H1 (cell line): ENCODE measurements at regions not wholly inside any gene's neighbourhood (a gene's known extent, or its start where the extent isn't known, plus 50 kb on each side); places are given as distances from the start of the nearest gene placed in this dataset.

ENCODE experiments used
- CTCF ChIA-PET: fragments of 300-600 bp; sonication (Branson Sonifier 250); formaldehyde crosslinking; loops from one replicate; lab custom pipeline; 2021; ENCODE audit not compliant: partially characterized antibody; lab: Charles Lee
- POLR2A ChIA-PET: fragments of 300-600 bp; sonication (Branson Sonifier 250); formaldehyde crosslinking; loops from one replicate; lab custom pipeline; 2021; ENCODE audit warnings: inconsistent platforms; ENCODE audit not compliant: partially characterized antibody; lab: Charles Lee
- DNase-seq, 2 experiments: peaks; one replicate each; pipeline versions ENCODE4 v3.0.0 to v3.0.0-alpha.2; 2010 to 2022; ENCODE audit warnings: low spot score in 2 of 2, low read depth in 1 of 2, mixed read lengths in 1 of 2
- FAIRE-seq: peaks from 2 replicates; lab custom pipeline; 2011; peaks lifted over from hg19 to GRCh38; lab: Jason Lieb, UNC
- H2AFZ ChIP-seq: 2 replicates; pipeline ENCODE4 v1.8.1; 2012; ENCODE audit warnings: low read length, inconsistent platforms
- H2AK5ac ChIP-seq: 2 replicates; pipeline ENCODE4 v1.6.1; 2013; ENCODE audit warnings: low read depth, low read length
- H2BK120ac ChIP-seq: replicated peaks from 2 replicates; pipeline ENCODE3; 2013; ENCODE audit warnings: low read depth, low read length, inconsistent platforms
- H2BK12ac ChIP-seq: 2 replicates; pipeline ENCODE4 v1.6.1; 2013; ENCODE audit warnings: low read depth, low read length
- H2BK15ac ChIP-seq: 2 replicates; pipeline ENCODE4 v1.6.1; 2013; ENCODE audit warnings: low read length
- H2BK20ac ChIP-seq: 2 replicates; pipeline ENCODE4 v1.6.1; 2013; ENCODE audit warnings: low read length
- H2BK5ac ChIP-seq: 2 replicates; pipeline ENCODE4 v1.6.1; 2013; ENCODE audit warnings: low read depth, low read length
- H3K14ac ChIP-seq: 2 replicates; pipeline ENCODE4 v1.6.1; 2013; ENCODE audit warnings: inconsistent platforms; ENCODE audit not compliant: insufficient read length
- H3K18ac ChIP-seq: 2 replicates; pipeline ENCODE4 v1.6.1; 2013; ENCODE audit warnings: low read length; ENCODE audit errors: extremely low read depth
- H3K23ac ChIP-seq: 2 replicates; pipeline ENCODE4 v1.6.1; 2013; ENCODE audit warnings: inconsistent platforms; ENCODE audit not compliant: insufficient read length
- H3K23me2 ChIP-seq: 2 replicates; pipeline ENCODE4 v1.6.1; 2013; ENCODE audit warnings: low read depth, low read length
- H3K27ac ChIP-seq: 2 replicates; pipeline ENCODE4 v1.6.1; 2011; ENCODE audit warnings: low read depth, low read length, inconsistent platforms
- H3K27me3 ChIP-seq, 4 experiments: replicated peaks in 1 of 4; 1 replicate in 1 of 4; 2 replicates in 3 of 4; pipeline versions ENCODE4 v1.6.1 to v1.8.1; 2011 to 2013; ENCODE audit warnings: low read length in 3 of 4, mild to moderate bottlenecking in 3 of 4, inconsistent platforms in 2 of 4, mixed read lengths in 2 of 4, moderate library complexity in 1 of 4; ENCODE audit not compliant: control insufficient read depth in 3 of 4, insufficient read depth in 3 of 4; ENCODE audit errors: extremely low read depth in 1 of 4
- H3K36me3 ChIP-seq, 4 experiments: 2 replicates each; pipeline versions ENCODE4 v1.6.1 to v1.8.1; 2011 to 2013; ENCODE audit warnings: mild to moderate bottlenecking in 4 of 4, low read length in 3 of 4, moderate library complexity in 2 of 4, control low read depth in 1 of 4, inconsistent platforms in 1 of 4; ENCODE audit not compliant: insufficient read depth in 4 of 4, control insufficient read depth in 2 of 4
- H3K4ac ChIP-seq: replicated peaks from 2 replicates; pipeline ENCODE3; 2013; ENCODE audit warnings: low read length, low read depth, mixed read lengths, inconsistent platforms; ENCODE audit not compliant: insufficient read length
- H3K4me1 ChIP-seq, 4 experiments: replicated peaks in 1 of 4; 1 replicate in 1 of 4; 2 replicates in 3 of 4; pipeline versions ENCODE4 v1.6.1 to v1.8.1; 2011 to 2013; ENCODE audit warnings: low read length in 3 of 4, inconsistent platforms in 2 of 4, mixed read lengths in 1 of 4; ENCODE audit not compliant: insufficient read depth in 4 of 4, control insufficient read depth in 3 of 4
- H3K4me2 ChIP-seq, 2 experiments: 2 replicates each; pipeline versions ENCODE4 v1.6.1 to v1.8.1; 2011 to 2013; ENCODE audit warnings: low read depth in 2 of 2, low read length in 2 of 2, control low read depth in 1 of 2, inconsistent platforms in 1 of 2, mild to moderate bottlenecking in 1 of 2; ENCODE audit not compliant: insufficient read depth in 1 of 2
- H3K4me3 ChIP-seq, 4 experiments: fragments of 200-600, 300-600 bp in 1 of 4; sonication (generic), shearing (Covaris generic), sonication (Bioruptor Twin) in 1 of 4; 2 replicates each; pipeline versions ENCODE4 v1.5.1 to v1.8.1; 2011 to 2016; ENCODE audit warnings: low read length in 4 of 4, low read depth in 3 of 4, control low read depth in 2 of 4, inconsistent platforms in 2 of 4, mild to moderate bottlenecking in 2 of 4, mixed read lengths in 1 of 4, moderate library complexity in 1 of 4; ENCODE audit not compliant: insufficient read depth in 2 of 4; ENCODE audit errors: extremely low read depth in 1 of 4
- H3K56ac ChIP-seq: replicated peaks from 2 replicates; pipeline ENCODE3; 2013; ENCODE audit warnings: low read depth, mild to moderate bottlenecking, mixed read lengths, low read length, inconsistent platforms; ENCODE audit not compliant: insufficient read length
- H3K79me1 ChIP-seq: 2 replicates; pipeline ENCODE4 v1.6.1; 2013; ENCODE audit warnings: low read depth, low read length, control low read depth
- H3K79me2 ChIP-seq, 2 experiments: 2 replicates each; pipeline versions ENCODE4 v1.6.1 to v1.8.1; 2012 to 2013; ENCODE audit warnings: low read length in 2 of 2, mild to moderate bottlenecking in 2 of 2, inconsistent platforms in 1 of 2; ENCODE audit not compliant: insufficient read depth in 2 of 2, control insufficient read depth in 1 of 2
- H3K9ac ChIP-seq, 4 experiments: replicated peaks in 1 of 4; 1 replicate in 1 of 4; 2 replicates in 3 of 4; pipeline versions ENCODE4 v1.6.1 to v1.8.1; 2011 to 2013; ENCODE audit warnings: low read depth in 3 of 4, low read length in 3 of 4, control low read depth in 2 of 4, mild to moderate bottlenecking in 2 of 4, moderate library complexity in 2 of 4, inconsistent platforms in 1 of 4; ENCODE audit errors: extremely low read depth in 1 of 4
- H3K9me3 ChIP-seq, 2 experiments: 2 replicates each; pipeline versions ENCODE4 v1.6.1 to v1.8.1; 2012 to 2013; ENCODE audit warnings: mild to moderate bottlenecking in 2 of 2, moderate library complexity in 2 of 2, control low read depth in 1 of 2, inconsistent platforms in 1 of 2, low read depth in 1 of 2, low read length in 1 of 2, mixed read lengths in 1 of 2; ENCODE audit not compliant: insufficient read depth in 2 of 2
- H4K20me1 ChIP-seq, 2 experiments: replicated peaks in 1 of 2; 2 replicates each; pipeline versions ENCODE3 to v1.8.1; 2011 to 2013; ENCODE audit warnings: inconsistent platforms in 2 of 2, low read length in 2 of 2, mild to moderate bottlenecking in 1 of 2; ENCODE audit not compliant: insufficient read depth in 2 of 2, control insufficient read depth in 1 of 2
- H4K5ac ChIP-seq: 2 replicates; pipeline ENCODE4 v1.6.1; 2013; ENCODE audit warnings: low read length, low read depth, mixed read lengths, inconsistent platforms; ENCODE audit not compliant: insufficient read length
- H4K8ac ChIP-seq: 2 replicates; pipeline ENCODE4 v1.8.0; 2013; ENCODE audit warnings: mild to moderate bottlenecking, moderate library complexity, low read length, inconsistent platforms; ENCODE audit not compliant: insufficient read depth; ENCODE audit errors: extremely low read depth
- H4K91ac ChIP-seq: replicated peaks from 2 replicates; pipeline ENCODE3; 2013; ENCODE audit warnings: low read length, mixed read lengths, inconsistent platforms; ENCODE audit not compliant: insufficient read length
- BACH1 ChIP-seq: IDR thresholded peaks from 2 replicates; pipeline ENCODE4 v1.6.1; 2012; ENCODE audit warnings: low read length, improper control_type of control experiment
- CBX8 ChIP-seq: fragments of 300-800, 300-1000 bp; sonication (generic); IDR thresholded peaks from 2 replicates; pipeline ENCODE4 v1.7.1; 2016; ENCODE audit warnings: low read depth, low read length, borderline replicate concordance
- EZH2 ChIP-seq: fragments of 200-600 bp; sonication (generic); IDR thresholded peaks from 2 replicates; pipeline ENCODE4 v1.7.1; 2012; ENCODE audit warnings: low read depth, mild to moderate bottlenecking, moderate library complexity, low read length, inconsistent platforms; ENCODE audit not compliant: severe bottlenecking
- JUND ChIP-seq: IDR thresholded peaks from 2 replicates; pipeline ENCODE4 v1.6.1; 2011; ENCODE audit warnings: mild to moderate bottlenecking, improper control_type of control experiment, low read length
- TEAD4 ChIP-seq: IDR thresholded peaks from 2 replicates; pipeline ENCODE4 v1.6.1; 2012; ENCODE audit warnings: low read depth, low read length, inconsistent platforms, mixed read lengths
- ZNF274 ChIP-seq: IDR thresholded peaks from 2 replicates; pipeline ENCODE4 v1.7.0; 2012; ENCODE audit warnings: low read length, borderline replicate concordance; ENCODE audit errors: extremely low read depth

DNA sequence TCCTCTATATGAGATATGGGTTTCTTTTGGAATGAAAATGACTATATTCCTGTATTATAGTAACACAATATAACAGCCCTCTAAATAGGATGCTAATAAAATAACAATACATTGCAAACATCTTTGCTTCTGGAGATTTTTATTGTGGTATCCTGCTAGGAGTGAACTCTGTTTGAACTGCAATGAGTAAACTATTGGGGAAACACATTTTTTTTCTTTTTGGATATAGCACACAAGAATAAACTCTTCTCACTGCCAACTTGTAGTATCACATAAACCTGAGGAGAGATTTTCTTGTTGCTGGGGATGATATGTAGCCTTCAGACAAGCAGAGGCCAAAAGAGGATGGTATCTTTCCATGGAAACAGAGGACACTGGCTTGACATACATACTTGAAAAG lies 238.2 kb downstream of the C4orf33 start:
- H2AFZ ChIP-seq: no peak overlapping the region
- 0 out of 4 replicates have a peak, but pooled peaks cover 0 to 3% of the 10 kb centered on the region in 2 experiments for H3K9me3 ChIP-seq
- H3K27ac ChIP-seq: no peak overlapping the region
- H3K79me1 ChIP-seq: no peaks in the 10 kb centered on the region
- ChIA-PET POLR2A (no interaction called here), CTCF (no interaction called here)
- H3K79me2 ChIP-seq: no peaks in the 10 kb centered on the region
- no peak overlapping the region for H2BK120ac ChIP-seq
- no peaks in the 10 kb centered on the region for H4K20me1 ChIP-seq
- no peak overlapping the region for H3K4me2 ChIP-seq
- H2BK12ac ChIP-seq: no peak overlapping the region
- H3K23ac ChIP-seq: no peak overlapping the region
- no peak overlapping the region for H3K4me3 ChIP-seq
- no peak overlapping the region for H3K4ac ChIP-seq
- no peak overlapping the region for H4K5ac ChIP-seq
- H2BK15ac ChIP-seq: no peak overlapping the region
- H3K23me2 ChIP-seq: no peaks in the 10 kb centered on the region
- no peak overlapping the region for H3K18ac ChIP-seq
- H3K56ac ChIP-seq: no peak overlapping the region
- no peaks in the 10 kb centered on the region for H3K36me3 ChIP-seq
- FAIRE-seq: no peak
- H3K14ac ChIP-seq: no peak overlapping the region
- no peak overlapping the region for H2BK20ac ChIP-seq
- no peak overlapping the region for H3K9ac ChIP-seq
- H3K27me3 ChIP-seq: no peaks in the 10 kb centered on the region
- H3K4me1 ChIP-seq: peaks cover 0 to 3% (median 1%) of the 10 kb centered on the region in 4 experiments; a peak in 3 of 7 replicates
- H2AK5ac ChIP-seq: no peak overlapping the region
- H2BK5ac ChIP-seq: no peak overlapping the region
- no peak for TF ChIP-seq TEAD4
- TF ChIP-seq JUND: no peak
- TF ChIP-seq CBX8: no peak
- TF ChIP-seq BACH1: no peak
- no peak for TF ChIP-seq EZH2
- TF ChIP-seq ZNF274: no peak
- no peak overlapping the region for H4K8ac ChIP-seq
- no peak overlapping the region for H4K91ac ChIP-seq
- no peak for DNase-seq
